Fibroblast of the aortic adventitia (primary cell): ENCODE measurements at regions not wholly inside any gene's neighbourhood (a gene's known extent, or its start where the extent isn't known, plus 50 kb on each side); places are given as distances from the start of the nearest gene placed in this dataset.

Experiments used
- DNase-seq: peaks from one replicate; pipeline ENCODE4 v3.0.0-alpha.2; 2010; ENCODE audit warnings: low read depth
- H3K4me3 ChIP-seq: 2 replicates; pipeline ENCODE4 v1.5.1; 2011; ENCODE audit warnings: low read depth, mild to moderate bottlenecking, control low read depth, low read length, moderate library complexity
- CTCF ChIP-seq: IDR thresholded peaks from 2 replicates; pipeline ENCODE4 v1.5.1; 2011; ENCODE audit warnings: mild to moderate bottlenecking, low read length, control low read depth, inconsistent platforms; ENCODE audit not compliant: insufficient read depth

GRCh38 chr12:25845415-25845814 lies 113.1 kb upstream of the RASSF8 start:
- no peak for TF ChIP-seq CTCF
- no peak for DNase-seq

GRCh38 chr12:25852792-25853191 lies 105.7 kb upstream of the RASSF8 start:
- H3K4me3 ChIP-seq = no peak overlapping the region
- TF ChIP-seq CTCF = no peak
- DNase-seq = no peak

More at GRCh38 chr12:25845415-25845814, 113.1 kb upstream of the RASSF8 start:
- H3K4me3 ChIP-seq = no peak overlapping the region

GRCh38 chr12:25853316-25854095 lies 105.0 kb upstream of the RASSF8 start:
- H3K4me3 ChIP-seq = no peak overlapping the region
- DNase-seq = no peak
- no peak for TF ChIP-seq CTCF

GRCh38 chr12:25854991-25855390 lies 103.5 kb upstream of the RASSF8 start:
- TF ChIP-seq CTCF = no peak
- H3K4me3 ChIP-seq = no peak overlapping the region
- no peak for DNase-seq

GRCh38 chr12:25855716-25856115 lies 102.8 kb upstream of the RASSF8 start:
- DNase-seq = peak; percentile 71
- H3K4me3 ChIP-seq = no peak overlapping the region
- TF ChIP-seq CTCF = no peak

- no peak for TF ChIP-seq CTCF
- DNase-seq = no peak
- no peak overlapping the region for H3K4me3 ChIP-seq
These were observed 98.5 kb upstream of the RASSF8 start for GRCh38 chr12:25859976-25860375.

GRCh38 chr12:25861226-25861625 lies 97.3 kb upstream of the RASSF8 start:
- no peak for TF ChIP-seq CTCF
- DNase-seq = no peak
- no peak overlapping the region for H3K4me3 ChIP-seq
